GM12864 (cell line): ENCODE measurements at regions not wholly inside any gene's neighbourhood (a gene's known extent, or its start where the extent isn't known, plus 50 kb on each side); places are given as distances from the start of the nearest gene placed in this dataset.

Source experiments
- DNase-seq: peaks from one replicate; pipeline ENCODE4 v3.0.0-alpha.2; 2011; ENCODE audit warnings: low read depth
- H3K4me3 ChIP-seq: 2 replicates; pipeline ENCODE4 v1.5.1; 2011; ENCODE audit warnings: mild to moderate bottlenecking, low read depth, low read length, control low read depth
- CTCF ChIP-seq: IDR thresholded peaks from 2 replicates; pipeline ENCODE4 v1.5.1; 2011; ENCODE audit warnings: low read depth, mild to moderate bottlenecking, moderate library complexity, low read length, control low read depth, inconsistent platforms; ENCODE audit errors: missing control alignments

GRCh38 chr10:80976658-80977057 is 439.0 kb downstream of the SH2D4B start:
- no peak overlapping the region for H3K4me3 ChIP-seq
- TF ChIP-seq CTCF: no peak
- no peak for DNase-seq

DNA sequence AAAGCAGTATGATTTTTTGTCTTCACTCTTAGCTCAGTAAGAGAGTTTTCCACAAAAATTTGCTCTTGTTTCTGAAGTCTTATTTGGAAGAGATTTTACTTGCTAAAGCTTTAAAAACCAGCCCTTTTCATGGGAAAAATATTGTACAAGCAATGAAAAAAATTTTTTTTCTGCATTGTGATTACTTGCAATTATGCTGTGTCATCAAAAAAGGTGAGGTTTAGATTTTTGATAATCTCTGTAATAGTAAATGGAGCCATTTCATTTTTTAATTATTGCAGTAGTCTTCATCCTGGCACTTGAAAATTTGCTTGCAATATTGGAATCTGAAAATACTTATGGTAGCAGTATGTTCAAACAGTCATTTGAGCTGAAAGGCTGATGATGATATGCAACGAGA is 447.4 kb downstream of the SH2D4B start:
- no peak for DNase-seq
- no peak for TF ChIP-seq CTCF

DNA sequence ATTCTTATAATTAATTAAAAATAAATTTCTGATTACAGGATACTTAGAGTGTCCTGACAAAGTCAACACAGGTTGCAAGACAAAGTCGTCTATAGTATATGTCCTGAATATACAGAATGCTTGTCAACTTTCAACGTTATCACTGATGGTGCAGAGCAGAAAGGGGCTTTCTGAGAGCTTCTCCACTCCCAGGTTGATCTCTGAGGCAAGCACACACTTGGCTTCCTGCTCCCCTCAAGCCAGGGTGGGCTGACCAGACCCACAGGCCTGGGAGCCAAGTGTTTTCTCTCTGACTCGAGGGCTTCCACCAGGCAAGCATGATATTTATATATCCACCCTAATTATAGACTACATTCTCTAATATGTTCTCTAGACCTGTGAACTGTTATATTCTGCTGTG is 448.9 kb downstream of the SH2D4B start:
- no peak for DNase-seq
- TF ChIP-seq CTCF: no peak
- H3K4me3 ChIP-seq: no peak overlapping the region

More for the DNA sequence above, 447.4 kb downstream of the SH2D4B start:
- H3K4me3 ChIP-seq: no peak overlapping the region

- TF ChIP-seq CTCF: no peak
- no peak for DNase-seq
- no peak overlapping the region for H3K4me3 ChIP-seq
Measured at GRCh38 chr10:80988755-80989154, 451.1 kb downstream of the SH2D4B start.

- H3K4me3 ChIP-seq: no peak overlapping the region
- no peak for TF ChIP-seq CTCF
- DNase-seq: no peak
Measured at GRCh38 chr10:80996615-80997193, 459.0 kb downstream of the SH2D4B start.

GRCh38 chr10:81000781-81001180 is 463.1 kb downstream of the SH2D4B start:
- TF ChIP-seq CTCF: no peak
- DNase-seq: no peak
- H3K4me3 ChIP-seq: no peak overlapping the region

GRCh38 chr10:81002382-81002781 is 464.7 kb downstream of the SH2D4B start:
- DNase-seq: no peak
- H3K4me3 ChIP-seq: no peak overlapping the region
- no peak for TF ChIP-seq CTCF
